ENCODE measurements at regions not wholly inside any gene's neighbourhood (a gene's known extent, or its start where the extent isn't known, plus 50 kb on each side); places are given as distances from the start of the nearest gene placed in this dataset.
"Not testable (repeated sequence)": the region's sequence is repeated elsewhere in the genome, so short reads cannot be mapped to it uniquely, and the experiment has no call there.

- no peak for DNase-seq (ENCODE audit: low spot score in 2 of 2, unreplicated experiment in 2 of 2)
- peaks cover 1% of the 10 kb centered on the region for H3K4me1 Mint-ChIP-seq
- H3K9me3 Mint-ChIP-seq, result no peaks in the 10 kb centered on the region
- H3K27ac Mint-ChIP-seq, result no peak overlapping the region
- no peak overlapping the region for H3K4me3 Mint-ChIP-seq
- H3K36me3 Mint-ChIP-seq, result no peaks in the 10 kb centered on the region
- no peak for TF ChIP-seq CTCF (IDR thresholded peaks at IDR 0.05; ENCODE audit: unreplicated experiment)
- H3K27me3 Mint-ChIP-seq (ENCODE audit: low read depth), result no peaks in the 10 kb centered on the region
These were observed 876.0 kb downstream of the RPS29 start for GRCh38 chr14:48710133-48710532.

DNA sequence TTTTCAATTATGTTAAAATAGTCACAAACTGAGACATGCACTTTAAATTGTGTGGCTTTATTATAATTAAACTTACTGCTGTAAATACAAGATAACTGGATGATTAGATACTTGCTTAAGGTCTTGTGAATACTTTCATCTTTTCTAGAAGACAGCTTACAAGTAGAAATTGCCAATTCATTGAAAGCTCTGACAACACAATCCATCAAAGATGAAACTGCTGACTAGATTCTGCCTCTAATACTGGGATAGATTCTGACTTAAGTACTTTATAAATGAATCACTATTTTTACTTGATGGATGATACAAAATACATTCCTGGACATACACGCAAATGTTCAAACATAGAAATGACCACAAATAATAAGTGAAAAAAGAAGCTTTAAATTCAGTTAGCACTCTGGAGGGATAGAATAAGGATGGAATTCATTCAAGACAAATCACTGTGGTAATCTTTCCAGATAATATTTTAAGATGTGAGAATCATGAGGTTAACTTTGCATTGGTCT is 876.8 kb downstream of the RPS29 start:
- no peak for TF ChIP-seq CTCF (IDR thresholded peaks at IDR 0.05; ENCODE audit: unreplicated experiment)

GRCh38 chr14:48704639-48705038 is 881.5 kb downstream of the RPS29 start:
- no peak overlapping the region for H3K4me3 Mint-ChIP-seq
- H3K27me3 Mint-ChIP-seq (ENCODE audit: low read depth), result no peaks in the 10 kb centered on the region
- no peak for DNase-seq (ENCODE audit: low spot score in 2 of 2, unreplicated experiment in 2 of 2)
- peaks cover 14% of the 10 kb centered on the region for H3K4me1 Mint-ChIP-seq
- H3K9me3 Mint-ChIP-seq, result peaks cover 9% of the 10 kb centered on the region
- no peak overlapping the region for H3K27ac Mint-ChIP-seq
- H3K36me3 Mint-ChIP-seq, result peaks cover 2% of the 10 kb centered on the region
- no peak for TF ChIP-seq CTCF (IDR thresholded peaks at IDR 0.05; ENCODE audit: unreplicated experiment)

More for the DNA sequence above, 876.8 kb downstream of the RPS29 start:
- H3K27ac Mint-ChIP-seq, result no peak overlapping the region
- H3K27me3 Mint-ChIP-seq (ENCODE audit: low read depth), result no peaks in the 10 kb centered on the region
- H3K4me1 Mint-ChIP-seq, result peaks cover 3% of the 10 kb centered on the region
- no peak overlapping the region for H3K4me3 Mint-ChIP-seq
- no peaks in the 10 kb centered on the region for H3K9me3 Mint-ChIP-seq
- DNase-seq (ENCODE audit: low spot score in 2 of 2, unreplicated experiment in 2 of 2), result no peak
- H3K36me3 Mint-ChIP-seq, result no peaks in the 10 kb centered on the region

- H3K36me3 Mint-ChIP-seq, result peaks cover 10% of the 10 kb centered on the region
- no peak for DNase-seq (ENCODE audit: low spot score in 2 of 2, unreplicated experiment in 2 of 2)
- no peaks in the 10 kb centered on the region for H3K27me3 Mint-ChIP-seq (ENCODE audit: low read depth)
- H3K4me3 Mint-ChIP-seq, result no peak overlapping the region
- peaks cover 13% of the 10 kb centered on the region for H3K4me1 Mint-ChIP-seq
- peak overlapping the region; percentile 13 for H3K27ac Mint-ChIP-seq
- peaks cover 15% of the 10 kb centered on the region for H3K9me3 Mint-ChIP-seq
- TF ChIP-seq CTCF (IDR thresholded peaks at IDR 0.05; ENCODE audit: unreplicated experiment), result no peak
These were observed 882.3 kb downstream of the RPS29 start for GRCh38 chr14:48703728-48704467.

DNA sequence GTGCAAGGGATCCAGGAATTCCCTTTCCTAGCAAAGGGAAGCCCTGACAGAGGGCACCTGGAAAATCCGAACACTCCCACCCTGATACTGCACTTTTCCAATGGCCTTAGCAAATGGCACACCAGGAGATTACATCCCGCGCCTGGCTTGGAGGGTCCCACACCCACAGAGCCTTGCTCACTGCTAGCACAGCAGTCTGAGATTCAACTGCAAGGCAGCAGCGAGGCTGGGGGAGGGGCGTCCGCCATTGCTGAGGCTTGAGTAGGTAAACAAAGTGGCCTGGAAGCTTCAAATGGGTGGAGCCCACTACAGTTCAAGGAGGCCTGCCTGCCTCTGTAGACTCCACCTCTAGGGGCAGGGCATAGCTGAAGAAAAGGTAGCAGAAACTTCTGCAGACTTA is 888.8 kb downstream of the RPS29 start:
- H3K4me1 Mint-ChIP-seq; H3K4me3 Mint-ChIP-seq; H3K27me3 Mint-ChIP-seq (ENCODE audit: low read depth); DNase-seq (ENCODE audit: low spot score in 2 of 2, unreplicated experiment in 2 of 2); H3K27ac Mint-ChIP-seq: not testable (repeated sequence)
- peaks cover 22% of the 10 kb centered on the region for H3K9me3 Mint-ChIP-seq
- H3K36me3 Mint-ChIP-seq, result peaks cover 11% of the 10 kb centered on the region

GRCh38 chr14:48693793-48694192 is 892.4 kb downstream of the RPS29 start:
- Mint-ChIP-seq H3K27ac (no peak overlapping the region), H3K27me3 (ENCODE audit: low read depth) (no peaks in the 10 kb centered on the region), H3K4me1 (peaks cover 9% of the 10 kb centered on the region), H3K4me3 (no peak overlapping the region), H3K36me3 (peaks cover 2% of the 10 kb centered on the region), H3K9me3 (peaks cover 7% of the 10 kb centered on the region)
- no peak for TF ChIP-seq CTCF (IDR thresholded peaks at IDR 0.05; ENCODE audit: unreplicated experiment)
- no peak for DNase-seq (ENCODE audit: low spot score in 2 of 2, unreplicated experiment in 2 of 2)
